ENCODE measurements at regions not wholly inside any gene's neighbourhood (a gene's known extent, or its start where the extent isn't known, plus 50 kb on each side); places are given as distances from the start of the nearest gene placed in this dataset.

DNA sequence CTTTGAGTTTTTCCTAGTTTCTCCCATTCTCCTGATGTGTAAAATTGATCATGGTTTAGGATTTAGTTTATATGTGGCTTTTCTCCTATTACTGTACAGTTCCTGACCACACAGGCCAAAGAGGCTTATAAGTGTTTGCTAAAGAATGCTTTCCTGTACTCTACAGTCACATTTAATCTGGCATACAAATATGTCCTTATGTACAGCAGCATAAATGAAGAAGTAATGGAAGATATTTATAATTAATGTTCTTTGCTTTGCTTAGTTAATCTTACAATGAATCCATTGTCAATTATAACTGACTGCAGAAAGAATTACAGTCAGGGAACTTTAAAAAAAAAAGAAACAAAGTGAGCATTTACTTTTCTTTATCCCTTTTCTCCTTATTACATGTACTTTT, 293.9 kb downstream of the KCNC2 start:
- no peak for FAIRE-seq
- TF ChIP-seq CTCF (IDR thresholded peaks at IDR 0.05; ENCODE audit: borderline replicate concordance, extremely low read depth, insufficient read depth): no peak
- H3K9me3 ChIP-seq (ENCODE audit: control insufficient read depth in 2 of 3, insufficient read depth in 1 of 3, low read length in 3 of 3): no peaks in the 10 kb centered on the region
- no peak overlapping the region for H3K4me3 ChIP-seq (ENCODE audit: low read length in 3 of 3)
- no peak overlapping the region for H3K9ac ChIP-seq (ENCODE audit: low read length in 3 of 3)
- no peak overlapping the region for H3K27ac ChIP-seq (ENCODE audit: low read depth in 2 of 2, low read length in 2 of 2)
- intact Hi-C loops (cut with DNase I): no loop called here
- DNase-seq: no peak
- H3K27me3 ChIP-seq (ENCODE audit: control insufficient read depth, insufficient read depth, low read length): no peaks in the 10 kb centered on the region
- no peaks in the 10 kb centered on the region for H3K36me3 ChIP-seq (ENCODE audit: control insufficient read depth in 2 of 3, insufficient read depth in 3 of 3, low read length in 3 of 3)
- H3K4me1 ChIP-seq (ENCODE audit: control insufficient read depth in 2 of 3, insufficient read depth in 2 of 3, low read depth in 1 of 3, low read length in 3 of 3): no peaks in the 10 kb centered on the region

DNA sequence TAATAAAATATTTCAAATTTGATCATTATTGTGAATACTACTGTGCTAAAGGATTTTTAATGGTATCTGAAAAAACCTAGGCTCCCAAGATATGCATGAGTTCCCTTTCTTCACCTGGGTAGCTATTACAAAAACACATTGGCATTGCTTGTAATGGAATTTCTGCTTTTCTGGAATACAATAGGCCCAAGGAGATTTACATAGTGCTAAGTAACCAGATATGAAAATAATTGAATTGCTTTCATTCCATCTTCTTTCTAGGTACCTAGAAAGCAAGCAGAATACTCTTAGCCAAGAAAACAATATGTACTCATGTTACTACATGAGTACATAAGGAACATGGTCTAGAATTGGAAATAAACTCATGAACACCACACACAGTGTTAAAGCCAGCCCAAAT, 291.9 kb downstream of the KCNC2 start:
- DNase-seq (peak in 1 of 5 donors; percentile 1), FAIRE-seq (no peak)
- Histone ChIP-seq H3K4me3 (ENCODE audit: low read length in 3 of 3) (no peak overlapping the region), H3K9me3 (ENCODE audit: control insufficient read depth in 2 of 3, insufficient read depth in 1 of 3, low read length in 3 of 3) (no peaks in the 10 kb centered on the region), H3K9ac (ENCODE audit: low read length in 3 of 3) (no peak overlapping the region), H3K36me3 (ENCODE audit: control insufficient read depth in 2 of 3, insufficient read depth in 3 of 3, low read length in 3 of 3) (no peaks in the 10 kb centered on the region), H3K4me1 (ENCODE audit: control insufficient read depth in 2 of 3, insufficient read depth in 2 of 3, low read depth in 1 of 3, low read length in 3 of 3) (no peaks in the 10 kb centered on the region), H3K27me3 (ENCODE audit: control insufficient read depth, insufficient read depth, low read length) (no peaks in the 10 kb centered on the region), H3K27ac (ENCODE audit: low read depth in 2 of 2, low read length in 2 of 2) (no peak overlapping the region)
- intact Hi-C loops (cut with DNase I): no loop called here
- TF ChIP-seq CTCF (IDR thresholded peaks at IDR 0.05; ENCODE audit: borderline replicate concordance, extremely low read depth, insufficient read depth): no peak

DNA sequence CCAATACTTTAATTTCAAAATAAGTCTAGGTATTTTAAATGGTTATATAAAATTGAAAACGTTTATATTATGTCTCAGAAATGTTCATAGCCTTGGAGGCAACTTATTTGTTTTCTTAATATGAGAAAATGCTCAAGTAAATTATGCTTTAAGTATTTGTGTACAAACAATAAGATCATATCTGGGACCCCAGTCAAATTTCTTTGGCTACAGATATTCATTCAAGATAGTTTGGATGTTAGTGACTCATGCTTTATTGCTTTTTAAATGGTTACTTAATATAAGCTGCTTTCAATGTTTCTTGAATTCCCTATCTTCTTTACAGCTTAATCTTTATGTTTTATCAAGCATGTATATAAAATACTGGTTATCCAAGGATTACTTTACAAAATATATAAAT, 291.3 kb downstream of the KCNC2 start:
- H3K9ac ChIP-seq (ENCODE audit: low read length in 3 of 3): no peak overlapping the region
- no peaks in the 10 kb centered on the region for H3K4me1 ChIP-seq (ENCODE audit: control insufficient read depth in 2 of 3, insufficient read depth in 2 of 3, low read depth in 1 of 3, low read length in 3 of 3)
- FAIRE-seq (no peak), DNase-seq (no peak)
- H3K4me3 ChIP-seq (ENCODE audit: low read length in 3 of 3): no peak overlapping the region
- H3K9me3 ChIP-seq (ENCODE audit: control insufficient read depth in 2 of 3, insufficient read depth in 1 of 3, low read length in 3 of 3): no peaks in the 10 kb centered on the region
- no peak for TF ChIP-seq CTCF (IDR thresholded peaks at IDR 0.05; ENCODE audit: borderline replicate concordance, extremely low read depth, insufficient read depth)
- intact Hi-C loops (cut with DNase I): no loop called here
- no peak overlapping the region for H3K27ac ChIP-seq (ENCODE audit: low read depth in 2 of 2, low read length in 2 of 2)
- H3K36me3 ChIP-seq (ENCODE audit: control insufficient read depth in 2 of 3, insufficient read depth in 3 of 3, low read length in 3 of 3): no peaks in the 10 kb centered on the region
- H3K27me3 ChIP-seq (ENCODE audit: control insufficient read depth, insufficient read depth, low read length): no peaks in the 10 kb centered on the region

DNA sequence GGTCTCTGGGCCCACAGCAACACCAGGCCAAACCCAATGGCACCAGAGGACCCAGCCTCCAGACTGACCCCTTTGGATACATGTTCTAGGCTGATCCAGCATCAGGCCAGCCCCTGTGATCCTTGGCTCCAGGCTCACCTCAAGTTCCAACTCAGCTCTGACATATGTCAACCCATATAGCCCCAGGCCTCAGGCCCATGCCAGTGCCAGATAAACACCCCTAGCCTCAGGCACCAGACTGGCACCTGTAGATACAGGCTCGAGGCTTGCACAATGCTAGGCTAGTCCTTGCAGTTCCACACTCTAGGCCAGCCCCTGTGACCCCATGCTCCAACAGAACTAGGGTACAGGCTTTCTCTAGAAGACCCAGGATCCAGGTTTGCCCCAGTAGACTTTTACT, 287.5 kb downstream of the KCNC2 start:
- no peak overlapping the region for H3K27ac ChIP-seq (ENCODE audit: low read depth in 2 of 2, low read length in 2 of 2)
- no peak overlapping the region for H3K9ac ChIP-seq (ENCODE audit: low read length in 3 of 3)
- no peaks in the 10 kb centered on the region for H3K27me3 ChIP-seq (ENCODE audit: control insufficient read depth, insufficient read depth, low read length)
- no peaks in the 10 kb centered on the region for H3K36me3 ChIP-seq (ENCODE audit: control insufficient read depth in 2 of 3, insufficient read depth in 3 of 3, low read length in 3 of 3)
- H3K4me3 ChIP-seq (ENCODE audit: low read length in 3 of 3): no peak overlapping the region
- DNase-seq (no peak), FAIRE-seq (no peak)
- no peak for TF ChIP-seq CTCF (IDR thresholded peaks at IDR 0.05; ENCODE audit: borderline replicate concordance, extremely low read depth, insufficient read depth)
- peaks cover 0 to 2% (median 0%) of the 10 kb centered on the region in 3 donors for H3K9me3 ChIP-seq (ENCODE audit: control insufficient read depth in 2 of 3, insufficient read depth in 1 of 3, low read length in 3 of 3)
- H3K4me1 ChIP-seq (ENCODE audit: control insufficient read depth in 2 of 3, insufficient read depth in 2 of 3, low read depth in 1 of 3, low read length in 3 of 3): no peaks in the 10 kb centered on the region
- intact Hi-C loops (cut with DNase I): no loop called here
